Memory B cell (primary cell): ENCODE measurements at regions not wholly inside any gene's neighbourhood (a gene's known extent, or its start where the extent isn't known, plus 50 kb on each side); places are given as distances from the start of the nearest gene placed in this dataset.

Source experiments
- ATAC-seq: fragments of 150-1000 bp; cut with Tn5 transposase; 2 replicates; pipeline ENCODE4 v1.10.0; 2021; ENCODE audit warnings: low read depth, mild to moderate bottlenecking, moderate library complexity
- DNase-seq, 2 donors: peaks; one replicate each; pipeline ENCODE4 v3.0.0; 2022; ENCODE audit warnings: low spot score in 2 of 2
- H3K27ac Mint-ChIP-seq: one replicate; pipeline ENCODE4 v1.8.0; 2022; ENCODE audit warnings: mild to moderate bottlenecking, moderate library complexity, mixed read lengths
- H3K27me3 Mint-ChIP-seq: one replicate; pipeline ENCODE4 v1.8.0; 2022; ENCODE audit warnings: mixed read lengths
- H3K36me3 Mint-ChIP-seq: one replicate; pipeline ENCODE4 v1.8.0; 2022; ENCODE audit warnings: mild to moderate bottlenecking, mixed read lengths
- H3K4me1 Mint-ChIP-seq: one replicate; pipeline ENCODE4 v1.8.0; 2022; ENCODE audit warnings: mixed read lengths
- H3K4me3 Mint-ChIP-seq: one replicate; pipeline ENCODE4 v1.8.0; 2022; ENCODE audit warnings: mild to moderate bottlenecking, moderate library complexity, mixed read lengths
- H3K9me3 Mint-ChIP-seq: one replicate; pipeline ENCODE4 v1.8.0; 2022; ENCODE audit warnings: mixed read lengths

- H3K4me1 Mint-ChIP-seq, result no peaks in the 10 kb centered on the region
- no peak for ATAC-seq
- H3K36me3 Mint-ChIP-seq, result no peaks in the 10 kb centered on the region
- H3K27me3 Mint-ChIP-seq, result peaks cover 10% of the 10 kb centered on the region
- DNase-seq, result no peak
- H3K27ac Mint-ChIP-seq, result no peak overlapping the region
- no peak overlapping the region for H3K4me3 Mint-ChIP-seq
- no peaks in the 10 kb centered on the region for H3K9me3 Mint-ChIP-seq
Measured at GRCh38 chr16:73192232-73192894, 144.4 kb upstream of the ZFHX3 start.

GRCh38 chr16:73191660-73192046 is 143.7 kb upstream of the ZFHX3 start:
- no peak for ATAC-seq
- no peak overlapping the region for H3K27ac Mint-ChIP-seq
- peaks cover 10% of the 10 kb centered on the region for H3K27me3 Mint-ChIP-seq

GRCh38 chr16:73190688-73191659 is 143.0 kb upstream of the ZFHX3 start:
- H3K36me3 Mint-ChIP-seq, result no peaks in the 10 kb centered on the region
- H3K4me3 Mint-ChIP-seq, result no peak overlapping the region
- ATAC-seq, result no peak
- no peaks in the 10 kb centered on the region for H3K9me3 Mint-ChIP-seq
- H3K27ac Mint-ChIP-seq, result no peak overlapping the region
- H3K4me1 Mint-ChIP-seq, result no peaks in the 10 kb centered on the region
- no peak for DNase-seq
- H3K27me3 Mint-ChIP-seq, result peaks cover 10% of the 10 kb centered on the region

More at GRCh38 chr16:73191660-73192046, 143.7 kb upstream of the ZFHX3 start:
- Mint-ChIP-seq H3K4me1 (no peaks in the 10 kb centered on the region), H3K4me3 (no peak overlapping the region), H3K9me3 (no peaks in the 10 kb centered on the region), H3K36me3 (no peaks in the 10 kb centered on the region)
- DNase-seq, result no peak

- no peaks in the 10 kb centered on the region for H3K36me3 Mint-ChIP-seq
- H3K27ac Mint-ChIP-seq, result no peak overlapping the region
- H3K4me1 Mint-ChIP-seq, result no peaks in the 10 kb centered on the region
- ATAC-seq, result no peak
- peaks cover 9% of the 10 kb centered on the region for H3K27me3 Mint-ChIP-seq
- H3K9me3 Mint-ChIP-seq, result no peaks in the 10 kb centered on the region
- no peak for DNase-seq
- no peak overlapping the region for H3K4me3 Mint-ChIP-seq
Measured at GRCh38 chr16:73190256-73190655, 142.3 kb upstream of the ZFHX3 start.

GRCh38 chr16:73189136-73189535 is 141.2 kb upstream of the ZFHX3 start:
- Mint-ChIP-seq H3K27me3 (peaks cover 9% of the 10 kb centered on the region), H3K4me3 (no peak overlapping the region), H3K9me3 (no peaks in the 10 kb centered on the region), H3K4me1 (no peaks in the 10 kb centered on the region), H3K36me3 (no peaks in the 10 kb centered on the region), H3K27ac (no peak overlapping the region)
- ATAC-seq (no peak), DNase-seq (no peak)

GRCh38 chr16:73186752-73187601 is 139.0 kb upstream of the ZFHX3 start:
- Mint-ChIP-seq H3K27ac (no peak overlapping the region), H3K9me3 (no peaks in the 10 kb centered on the region), H3K4me1 (no peaks in the 10 kb centered on the region), H3K36me3 (no peaks in the 10 kb centered on the region), H3K4me3 (no peak overlapping the region), H3K27me3 (peaks cover 5% of the 10 kb centered on the region)
- no peak for DNase-seq
- no peak for ATAC-seq

GRCh38 chr16:73185737-73186136 is 137.8 kb upstream of the ZFHX3 start:
- Mint-ChIP-seq H3K9me3 (no peaks in the 10 kb centered on the region), H3K4me1 (no peaks in the 10 kb centered on the region), H3K36me3 (no peaks in the 10 kb centered on the region), H3K4me3 (no peak overlapping the region), H3K27ac (no peak overlapping the region), H3K27me3 (peaks cover 3% of the 10 kb centered on the region)
- ATAC-seq (no peak), DNase-seq (no peak)

- DNase-seq, result no peak
- ATAC-seq, result no peak
Measured at GRCh38 chr16:73183611-73184092, 135.7 kb upstream of the ZFHX3 start.

GRCh38 chr16:73179705-73180331 is 131.9 kb upstream of the ZFHX3 start:
- H3K4me1 Mint-ChIP-seq, result no peaks in the 10 kb centered on the region
- no peak overlapping the region for H3K4me3 Mint-ChIP-seq
- ATAC-seq (no peak), DNase-seq (no peak)
- H3K36me3 Mint-ChIP-seq, result no peaks in the 10 kb centered on the region
- H3K27me3 Mint-ChIP-seq, result peaks cover 3% of the 10 kb centered on the region
- H3K27ac Mint-ChIP-seq, result no peak overlapping the region
- no peaks in the 10 kb centered on the region for H3K9me3 Mint-ChIP-seq

More at GRCh38 chr16:73183611-73184092, 135.7 kb upstream of the ZFHX3 start:
- Mint-ChIP-seq H3K9me3 (no peaks in the 10 kb centered on the region), H3K4me3 (no peak overlapping the region), H3K36me3 (no peaks in the 10 kb centered on the region), H3K27ac (no peak overlapping the region), H3K27me3 (no peaks in the 10 kb centered on the region), H3K4me1 (no peaks in the 10 kb centered on the region)

- Mint-ChIP-seq H3K36me3 (no peaks in the 10 kb centered on the region), H3K27ac (no peak overlapping the region), H3K27me3 (peaks cover 4% of the 10 kb centered on the region), H3K4me1 (no peaks in the 10 kb centered on the region), H3K4me3 (no peak overlapping the region), H3K9me3 (no peaks in the 10 kb centered on the region)
- ATAC-seq (no peak), DNase-seq (no peak)
Measured at GRCh38 chr16:73177729-73178295, 129.9 kb upstream of the ZFHX3 start.

- Mint-ChIP-seq H3K9me3 (no peaks in the 10 kb centered on the region), H3K4me1 (no peaks in the 10 kb centered on the region), H3K36me3 (no peaks in the 10 kb centered on the region), H3K27me3 (peaks cover 6% of the 10 kb centered on the region), H3K27ac (no peak overlapping the region), H3K4me3 (no peak overlapping the region)
- ATAC-seq, result no peak
- no peak for DNase-seq
Measured at GRCh38 chr16:73176577-73177013, 128.7 kb upstream of the ZFHX3 start.

GRCh38 chr16:73172973-73173709 is 125.2 kb upstream of the ZFHX3 start:
- Mint-ChIP-seq H3K27me3 (peaks cover 4% of the 10 kb centered on the region), H3K27ac (no peak overlapping the region), H3K9me3 (no peaks in the 10 kb centered on the region), H3K4me3 (no peak overlapping the region), H3K4me1 (no peaks in the 10 kb centered on the region), H3K36me3 (no peaks in the 10 kb centered on the region)
- DNase-seq, result no peak
- ATAC-seq, result no peak
